ENCODE measurements at regions not wholly inside any gene's neighbourhood (a gene's known extent, or its start where the extent isn't known, plus 50 kb on each side); places are given as distances from the start of the nearest gene placed in this dataset.

DNA sequence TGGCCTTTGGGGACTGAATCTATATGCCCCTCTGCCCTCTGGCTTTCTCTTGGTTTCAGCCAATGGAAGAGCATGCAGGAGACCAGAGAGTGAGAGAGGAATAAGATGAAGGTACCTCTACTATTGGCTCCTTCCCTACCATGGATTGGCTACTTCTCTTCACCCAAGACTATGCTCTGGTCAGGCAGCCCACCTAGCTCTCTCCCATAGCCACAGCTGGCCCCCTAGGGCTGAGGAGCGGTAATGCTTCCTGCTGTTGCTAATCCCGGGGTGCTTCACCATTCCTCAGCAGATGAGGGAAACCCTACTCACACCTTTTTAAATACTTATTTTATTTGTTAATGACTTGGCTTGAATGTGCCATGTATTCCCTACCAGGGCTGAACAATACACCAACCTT, 142.4 kb downstream of the MREG start:
- no peaks in the 10 kb centered on the region for H3K9me3 ChIP-seq (ENCODE audit: low read depth)
- no peak overlapping the region for H3K27ac ChIP-seq
- H3K36me3 ChIP-seq = no peaks in the 10 kb centered on the region
- H3K27me3 ChIP-seq = no peaks in the 10 kb centered on the region
- no peaks in the 10 kb centered on the region for H3K4me1 ChIP-seq (ENCODE audit: low read depth)
- TF ChIP-seq, protein P1, sequence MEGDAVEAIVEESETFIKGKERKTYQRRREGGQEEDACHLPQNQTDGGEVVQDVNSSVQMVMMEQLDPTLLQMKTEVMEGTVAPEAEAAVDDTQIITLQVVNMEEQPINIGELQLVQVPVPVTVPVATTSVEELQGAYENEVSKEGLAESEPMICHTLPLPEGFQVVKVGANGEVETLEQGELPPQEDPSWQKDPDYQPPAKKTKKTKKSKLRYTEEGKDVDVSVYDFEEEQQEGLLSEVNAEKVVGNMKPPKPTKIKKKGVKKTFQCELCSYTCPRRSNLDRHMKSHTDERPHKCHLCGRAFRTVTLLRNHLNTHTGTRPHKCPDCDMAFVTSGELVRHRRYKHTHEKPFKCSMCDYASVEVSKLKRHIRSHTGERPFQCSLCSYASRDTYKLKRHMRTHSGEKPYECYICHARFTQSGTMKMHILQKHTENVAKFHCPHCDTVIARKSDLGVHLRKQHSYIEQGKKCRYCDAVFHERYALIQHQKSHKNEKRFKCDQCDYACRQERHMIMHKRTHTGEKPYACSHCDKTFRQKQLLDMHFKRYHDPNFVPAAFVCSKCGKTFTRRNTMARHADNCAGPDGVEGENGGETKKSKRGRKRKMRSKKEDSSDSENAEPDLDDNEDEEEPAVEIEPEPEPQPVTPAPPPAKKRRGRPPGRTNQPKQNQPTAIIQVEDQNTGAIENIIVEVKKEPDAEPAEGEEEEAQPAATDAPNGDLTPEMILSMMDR (IDR thresholded peaks at IDR 0.05; ENCODE audit: low read depth, low read length) = peak; percentile 37
- no peak for DNase-seq (ENCODE audit: low read depth in 1 of 2, low spot score in 1 of 2)
- H3K4me3 ChIP-seq = no peak overlapping the region

DNA sequence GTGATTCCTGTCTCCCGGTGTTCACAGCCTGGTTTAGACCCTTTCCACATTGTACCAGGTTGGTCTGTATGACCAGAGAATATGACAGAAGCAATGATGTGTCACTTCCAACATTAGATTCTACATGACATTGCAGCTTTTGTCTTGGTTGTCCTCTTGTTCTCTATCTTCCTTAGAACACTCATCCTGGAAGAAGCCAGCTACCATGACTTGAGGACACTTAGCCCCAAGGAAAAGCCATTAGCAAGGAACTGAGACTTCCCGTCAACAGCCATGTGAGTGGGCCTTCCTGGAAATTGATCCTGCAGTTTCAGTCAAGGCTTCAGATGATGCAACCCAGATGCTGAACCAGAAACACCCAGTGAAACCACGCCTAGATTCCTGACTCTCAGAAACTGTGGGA, 143.3 kb downstream of the MREG start:
- Histone ChIP-seq H3K27me3 (no peaks in the 10 kb centered on the region), H3K4me3 (no peak overlapping the region), H3K4me1 (ENCODE audit: low read depth) (no peaks in the 10 kb centered on the region), H3K9me3 (ENCODE audit: low read depth) (no peaks in the 10 kb centered on the region), H3K27ac (no peak overlapping the region), H3K36me3 (no peaks in the 10 kb centered on the region)
- TF ChIP-seq, protein P1 (IDR thresholded peaks at IDR 0.05; ENCODE audit: low read depth, low read length) = no peak
- peak in 1 of 2 donors; percentile 79 for DNase-seq (ENCODE audit: low read depth in 1 of 2, low spot score in 1 of 2)

DNA sequence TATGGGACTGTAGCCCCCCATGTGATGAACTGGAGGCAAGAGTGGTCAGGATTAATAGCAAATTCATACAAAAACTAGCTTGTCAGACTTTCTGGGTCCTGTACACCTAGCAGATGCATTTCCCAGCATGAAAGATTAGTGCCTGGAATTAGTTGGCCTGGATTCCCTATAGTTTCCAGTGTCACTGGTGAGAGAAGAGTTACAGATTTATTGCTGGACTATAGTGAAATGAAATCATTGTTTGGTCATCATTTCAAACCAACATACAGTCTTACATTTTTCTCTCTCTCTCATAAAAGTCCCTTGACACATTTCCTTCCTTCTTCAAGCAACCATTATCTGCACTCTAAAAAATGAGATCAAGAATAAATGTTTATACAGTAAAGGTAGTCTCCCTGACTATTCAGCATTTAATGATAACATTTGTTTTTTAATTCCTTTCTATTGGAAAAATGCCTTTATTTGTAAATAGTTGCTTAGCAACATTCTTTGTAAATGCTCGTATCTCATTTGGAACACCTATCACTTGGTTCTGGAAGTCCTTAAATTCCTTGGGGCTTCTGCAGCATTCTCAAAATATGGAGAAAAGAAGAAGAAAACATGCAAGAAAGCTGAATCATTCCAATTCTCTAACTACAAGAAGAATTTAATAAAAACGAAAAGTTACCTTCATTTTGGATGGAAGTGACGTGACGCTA, 144.4 kb downstream of the MREG start:
- no peak overlapping the region for H3K4me3 ChIP-seq
- DNase-seq (ENCODE audit: low read depth in 1 of 2, low spot score in 1 of 2) = no peak
- no peaks in the 10 kb centered on the region for H3K36me3 ChIP-seq
- H3K27me3 ChIP-seq = no peaks in the 10 kb centered on the region
- no peaks in the 10 kb centered on the region for H3K9me3 ChIP-seq (ENCODE audit: low read depth)
- H3K27ac ChIP-seq = no peak overlapping the region
- no peaks in the 10 kb centered on the region for H3K4me1 ChIP-seq (ENCODE audit: low read depth)
- TF ChIP-seq, protein P1 (IDR thresholded peaks at IDR 0.05; ENCODE audit: low read depth, low read length) = no peak

DNA sequence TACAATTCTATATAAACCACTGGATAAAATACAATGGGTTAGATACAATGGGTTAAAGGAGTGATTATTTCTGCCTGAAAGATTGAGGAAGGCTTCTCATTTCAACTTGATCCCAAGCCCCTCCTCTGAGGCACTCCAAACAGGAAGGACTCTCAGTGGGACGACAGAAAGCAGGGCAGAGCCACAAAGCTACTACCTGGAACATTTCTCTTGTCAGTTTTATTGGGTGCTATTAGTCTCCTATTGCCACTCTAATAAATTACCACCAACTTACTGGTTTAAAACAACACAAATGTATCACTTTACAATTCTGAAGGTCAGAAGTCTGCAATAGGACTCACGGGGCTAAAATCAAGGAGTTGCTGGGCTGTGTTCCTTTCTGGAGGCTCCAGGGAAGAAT, 146.7 kb downstream of the MREG start:
- Histone ChIP-seq H3K27ac (no peak overlapping the region), H3K36me3 (no peaks in the 10 kb centered on the region), H3K27me3 (no peaks in the 10 kb centered on the region), H3K4me1 (ENCODE audit: low read depth) (no peaks in the 10 kb centered on the region), H3K4me3 (no peak overlapping the region), H3K9me3 (ENCODE audit: low read depth) (no peaks in the 10 kb centered on the region)
- DNase-seq (ENCODE audit: low read depth in 1 of 2, low spot score in 1 of 2) = no peak
- TF ChIP-seq, protein P1 (IDR thresholded peaks at IDR 0.05; ENCODE audit: low read depth, low read length) = no peak

DNA sequence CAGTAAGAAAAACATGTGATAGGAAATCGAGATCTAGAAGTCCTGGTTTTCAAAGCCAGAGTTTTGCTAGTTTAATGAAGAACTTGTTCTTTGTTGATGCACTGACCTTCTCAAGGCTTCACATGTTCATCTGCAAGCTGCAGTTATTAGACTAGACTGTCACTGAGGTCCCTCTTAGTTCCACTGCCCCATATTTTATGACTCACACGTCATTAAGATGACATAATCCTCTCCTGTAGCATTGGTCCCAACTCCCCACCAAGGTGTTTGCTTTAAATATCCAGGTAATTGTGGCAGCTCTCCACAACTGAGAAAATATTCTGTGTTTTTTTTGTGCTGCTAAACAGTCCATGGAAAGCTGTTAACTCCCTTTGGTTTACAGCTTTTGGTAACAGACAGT, 149.7 kb downstream of the MREG start:
- no peaks in the 10 kb centered on the region for H3K9me3 ChIP-seq (ENCODE audit: low read depth)
- no peak for DNase-seq (ENCODE audit: low read depth in 1 of 2, low spot score in 1 of 2)
- no peak overlapping the region for H3K4me3 ChIP-seq
- no peaks in the 10 kb centered on the region for H3K36me3 ChIP-seq
- no peak overlapping the region for H3K27ac ChIP-seq
- TF ChIP-seq, protein P1 (IDR thresholded peaks at IDR 0.05; ENCODE audit: low read depth, low read length) = no peak
- H3K27me3 ChIP-seq = no peaks in the 10 kb centered on the region
- no peaks in the 10 kb centered on the region for H3K4me1 ChIP-seq (ENCODE audit: low read depth)
